Keratinocyte (primary cell): ENCODE measurements at regions not wholly inside any gene's neighbourhood (a gene's known extent, or its start where the extent isn't known, plus 50 kb on each side); places are given as distances from the start of the nearest gene placed in this dataset.

Experiments used
- DNase-seq: peaks from one replicate; pipeline ENCODE4 v3.0.0-alpha.2; 2011; ENCODE audit warnings: low read depth, missing footprints, low spot score
- FAIRE-seq: peaks from 2 replicates; lab custom pipeline; 2011; peaks lifted over from hg19 to GRCh38; lab: Jason Lieb, UNC
- H2AFZ ChIP-seq: 2 replicates; pipeline ENCODE4 v1.6.0; 2012; ENCODE audit warnings: low read length, control low read depth, inconsistent platforms; ENCODE audit not compliant: control insufficient read depth
- H3K27ac ChIP-seq: 2 replicates; pipeline ENCODE4 v1.5.1; 2011; ENCODE audit warnings: low read length; ENCODE audit not compliant: control insufficient read depth, insufficient read depth
- H3K27me3 ChIP-seq: 3 replicates; pipeline ENCODE4 v1.6.0; 2011; ENCODE audit warnings: low read length; ENCODE audit not compliant: control insufficient read depth, insufficient read depth; ENCODE audit errors: extremely low read depth
- H3K36me3 ChIP-seq, 2 experiments: 2 replicates in 1 of 2; 3 replicates in 1 of 2; pipeline ENCODE4 v1.5.1; 2011; ENCODE audit warnings: low read length in 2 of 2, mild to moderate bottlenecking in 1 of 2; ENCODE audit not compliant: control insufficient read depth in 2 of 2, insufficient read depth in 2 of 2; ENCODE audit errors: extremely low read depth in 1 of 2
- H3K4me1 ChIP-seq: 3 replicates; pipeline ENCODE4 v1.5.1; 2011; ENCODE audit warnings: low read length; ENCODE audit not compliant: control insufficient read depth, insufficient read depth; ENCODE audit errors: extremely low read depth
- H3K4me2 ChIP-seq: 3 replicates; pipeline ENCODE4 v1.6.0; 2011; ENCODE audit warnings: low read depth, low read length; ENCODE audit not compliant: control insufficient read depth, insufficient read depth; ENCODE audit errors: extremely low read depth
- H3K4me3 ChIP-seq, 3 experiments: fragments of 200-600 bp in 1 of 3; sonication (generic) in 1 of 3; 2 replicates in 2 of 3; 3 replicates in 1 of 3; pipeline ENCODE4 v1.5.1; 2011 to 2016; ENCODE audit warnings: low read length in 3 of 3, mild to moderate bottlenecking in 3 of 3, control low read depth in 2 of 3, inconsistent platforms in 1 of 3, low read depth in 1 of 3, mixed read lengths in 1 of 3, mixed run types in 1 of 3, moderate library complexity in 1 of 3; ENCODE audit not compliant: control insufficient read depth in 2 of 3, insufficient read depth in 2 of 3; ENCODE audit errors: extremely low read depth in 1 of 3
- H3K79me2 ChIP-seq: 2 replicates; pipeline ENCODE4 v1.6.0; 2012; ENCODE audit warnings: low read length; ENCODE audit not compliant: control insufficient read depth, insufficient read depth
- H3K9ac ChIP-seq: 3 replicates; pipeline ENCODE4 v1.6.0; 2011; ENCODE audit warnings: low read length; ENCODE audit not compliant: control insufficient read depth, insufficient read depth; ENCODE audit errors: extremely low read depth
- H3K9me1 ChIP-seq: 3 replicates; pipeline ENCODE4 v1.6.0; 2011; ENCODE audit warnings: low read length; ENCODE audit not compliant: control insufficient read depth, insufficient read depth; ENCODE audit errors: extremely low read depth
- H3K9me3 ChIP-seq: 2 replicates; pipeline ENCODE4 v1.5.1; 2012; ENCODE audit warnings: low read depth, low read length; ENCODE audit not compliant: control insufficient read depth
- H4K20me1 ChIP-seq: 3 replicates; pipeline ENCODE4 v1.6.0; 2011; ENCODE audit warnings: low read length; ENCODE audit not compliant: control insufficient read depth, insufficient read depth; ENCODE audit errors: extremely low read depth
- CTCF ChIP-seq, 3 experiments: IDR thresholded peaks in 1 of 3; conservative IDR thresholded peaks in 1 of 3; optimal IDR thresholded peaks in 1 of 3; 2 replicates in 2 of 3; 3 replicates in 1 of 3; pipeline versions ENCODE3 to v1.5.1; 2011; ENCODE audit warnings: low read length in 3 of 3, mild to moderate bottlenecking in 3 of 3, moderate library complexity in 2 of 3, control low read depth in 1 of 3, inconsistent platforms in 1 of 3; ENCODE audit not compliant: insufficient read depth in 2 of 3; ENCODE audit errors: extremely low read depth in 1 of 3
- EZH2 ChIP-seq: IDR thresholded peaks from one replicate; pipeline ENCODE4 v1.6.1; 2012; ENCODE audit warnings: inconsistent platforms, mild to moderate bottlenecking, low read length, moderate library complexity
- dilution Hi-C: fragments of 300-500 bp; cut with MboI; formaldehyde crosslinking; loops from one replicate; pipeline ENCODE4 v1.7.0; 2020; ENCODE audit warnings: low sequenced_read_pairs; ENCODE audit not compliant: extremely low pct_ligation_motif_present

GRCh38 chr12:18863769-18864500 is 126.0 kb downstream of the CAPZA3 start:
- Histone ChIP-seq H3K27me3 (no peaks in the 10 kb centered on the region), H3K4me3 (no peak overlapping the region), H3K9me1 (no peaks in the 10 kb centered on the region), H4K20me1 (no peaks in the 10 kb centered on the region), H2AFZ (no peak overlapping the region), H3K9me3 (no peaks in the 10 kb centered on the region), H3K79me2 (no peaks in the 10 kb centered on the region), H3K27ac (no peak overlapping the region), H3K4me2 (no peak overlapping the region), H3K9ac (no peak overlapping the region), H3K4me1 (peaks cover 9% of the 10 kb centered on the region), H3K36me3 (no peaks in the 10 kb centered on the region)
- DNase-seq: no peak
- TF ChIP-seq CTCF (optimal IDR thresholded peaks at IDR 0.05 in 1 of 3, IDR thresholded peaks at IDR 0.05 in 1 of 3, conservative IDR thresholded peaks at IDR 0.05 in 1 of 3; ENCODE audit: extremely low read depth in 1 of 3, insufficient read depth in 2 of 3, low read length in 3 of 3) (no peak), EZH2 (no peak)
- FAIRE-seq: no peak
- dilution Hi-C loops: no loop called here

- no peaks in the 10 kb centered on the region for H3K9me3 ChIP-seq
- FAIRE-seq: peak; percentile 34
- no peak overlapping the region for H3K9ac ChIP-seq
- H3K27me3 ChIP-seq: no peaks in the 10 kb centered on the region
- peak overlapping the region; percentile 2 for H3K4me2 ChIP-seq
- dilution Hi-C loops: no loop called here
- H3K4me3 ChIP-seq: no peak overlapping the region
- DNase-seq: peak; percentile 9
- H4K20me1 ChIP-seq: no peaks in the 10 kb centered on the region
- H2AFZ ChIP-seq: peak overlapping the region; percentile 16
- H3K27ac ChIP-seq: no peak overlapping the region
- TF ChIP-seq CTCF (optimal IDR thresholded peaks at IDR 0.05 in 1 of 3, IDR thresholded peaks at IDR 0.05 in 1 of 3, conservative IDR thresholded peaks at IDR 0.05 in 1 of 3; ENCODE audit: extremely low read depth in 1 of 3, insufficient read depth in 2 of 3, low read length in 3 of 3) (no peak), EZH2 (no peak)
- no peaks in the 10 kb centered on the region for H3K9me1 ChIP-seq
- no peaks in the 10 kb centered on the region for H3K79me2 ChIP-seq
- H3K36me3 ChIP-seq: no peaks in the 10 kb centered on the region
- H3K4me1 ChIP-seq: peaks cover 10% of the 10 kb centered on the region
Measured at GRCh38 chr12:18864900-18865561, 127.1 kb downstream of the CAPZA3 start.
